GM10266 (cell line): ENCODE measurements at regions not wholly inside any gene's neighbourhood (a gene's known extent, or its start where the extent isn't known, plus 50 kb on each side); places are given as distances from the start of the nearest gene placed in this dataset.
"Not testable (repeated sequence)": the region's sequence is repeated elsewhere in the genome, so short reads cannot be mapped to it uniquely, and the experiment has no call there.

Experiments used
- DNase-seq: peaks from one replicate; pipeline ENCODE4 v3.0.0; 2012; ENCODE audit errors: extremely low spot score
- TF ChIP-seq, protein P1 (sequence below): IDR thresholded peaks from 2 replicates; pipeline ENCODE4 v1.5.1; 2012; ENCODE audit warnings: mild to moderate bottlenecking, low read depth; ENCODE audit not compliant: control insufficient read depth, insufficient read depth; ENCODE audit errors: missing control alignments

GRCh38 chr11:119586181-119586580 lies 142.8 kb downstream of the NECTIN1 start:
- TF ChIP-seq, protein P1, sequence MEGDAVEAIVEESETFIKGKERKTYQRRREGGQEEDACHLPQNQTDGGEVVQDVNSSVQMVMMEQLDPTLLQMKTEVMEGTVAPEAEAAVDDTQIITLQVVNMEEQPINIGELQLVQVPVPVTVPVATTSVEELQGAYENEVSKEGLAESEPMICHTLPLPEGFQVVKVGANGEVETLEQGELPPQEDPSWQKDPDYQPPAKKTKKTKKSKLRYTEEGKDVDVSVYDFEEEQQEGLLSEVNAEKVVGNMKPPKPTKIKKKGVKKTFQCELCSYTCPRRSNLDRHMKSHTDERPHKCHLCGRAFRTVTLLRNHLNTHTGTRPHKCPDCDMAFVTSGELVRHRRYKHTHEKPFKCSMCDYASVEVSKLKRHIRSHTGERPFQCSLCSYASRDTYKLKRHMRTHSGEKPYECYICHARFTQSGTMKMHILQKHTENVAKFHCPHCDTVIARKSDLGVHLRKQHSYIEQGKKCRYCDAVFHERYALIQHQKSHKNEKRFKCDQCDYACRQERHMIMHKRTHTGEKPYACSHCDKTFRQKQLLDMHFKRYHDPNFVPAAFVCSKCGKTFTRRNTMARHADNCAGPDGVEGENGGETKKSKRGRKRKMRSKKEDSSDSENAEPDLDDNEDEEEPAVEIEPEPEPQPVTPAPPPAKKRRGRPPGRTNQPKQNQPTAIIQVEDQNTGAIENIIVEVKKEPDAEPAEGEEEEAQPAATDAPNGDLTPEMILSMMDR = no peak
- DNase-seq = no peak

GRCh38 chr11:119585043-119585781 lies 143.8 kb downstream of the NECTIN1 start:
- no peak for DNase-seq
- TF ChIP-seq, protein P1 = no peak

DNA sequence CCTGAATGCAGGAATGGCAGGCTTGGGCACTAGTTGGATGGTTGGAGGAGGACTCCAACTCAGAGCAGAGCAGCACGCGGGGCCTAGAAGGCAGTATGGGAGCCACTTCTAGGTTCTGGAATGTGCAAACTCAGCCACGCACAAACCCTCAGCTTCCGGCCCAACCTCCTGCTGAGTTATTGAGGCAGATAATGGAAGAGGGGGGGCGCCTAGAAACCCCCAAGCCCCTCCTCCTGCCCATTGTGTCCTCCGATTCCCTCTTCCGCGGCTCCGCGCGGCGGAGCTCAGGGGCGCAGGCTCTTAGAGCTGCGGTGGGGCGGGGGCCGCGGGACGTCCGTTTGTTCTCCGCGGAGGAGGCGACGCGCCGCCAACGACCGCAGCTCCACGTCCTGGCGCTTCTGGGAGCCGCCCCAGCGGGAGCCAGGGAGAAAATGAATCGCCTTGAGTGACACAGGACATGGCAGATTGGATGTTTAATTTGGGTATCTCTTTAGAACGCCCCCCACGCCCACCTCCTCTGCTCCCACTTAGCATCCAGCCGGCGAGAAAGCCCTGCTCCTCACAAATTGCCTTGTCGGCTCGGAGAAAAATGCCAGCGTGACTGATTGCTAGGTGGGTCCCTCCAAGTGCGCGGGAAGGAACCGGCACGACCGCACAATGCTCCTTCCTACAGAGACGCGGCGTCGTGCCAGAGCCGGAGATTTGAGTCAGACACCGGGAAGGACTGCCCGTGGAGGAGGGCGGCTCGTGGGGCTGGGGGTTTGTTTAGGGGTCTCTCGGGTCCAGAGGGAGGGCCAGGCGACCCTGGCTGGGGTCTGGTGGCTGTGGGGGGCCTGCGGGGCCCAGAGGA lies 144.6 kb downstream of the NECTIN1 start:
- no peak for DNase-seq
- TF ChIP-seq, protein P1 = no peak

DNA sequence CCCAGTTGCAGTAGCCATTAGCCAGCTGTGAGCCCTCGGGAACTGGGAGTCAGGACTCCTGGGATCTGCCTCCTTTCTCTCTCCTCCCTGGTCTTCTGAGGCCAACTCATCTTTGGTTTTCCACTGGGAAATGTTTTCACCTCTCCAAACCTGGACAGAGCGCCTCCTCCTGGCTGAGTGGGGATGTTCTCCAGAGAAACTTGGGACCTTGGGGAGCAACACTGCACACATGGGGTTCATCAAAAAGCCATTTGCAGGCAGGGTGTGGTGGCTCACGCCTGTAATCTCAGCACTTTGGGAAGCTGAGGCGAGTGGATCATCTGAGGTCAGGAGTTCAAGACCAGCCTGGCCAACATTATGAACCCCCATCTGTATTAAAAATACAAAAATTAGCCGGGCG lies 145.4 kb downstream of the NECTIN1 start:
- TF ChIP-seq, protein P1 = no peak
- DNase-seq = no peak

- not testable (repeated sequence) for DNase-seq
Measured at GRCh38 chr11:119581396-119581795, 147.6 kb downstream of the NECTIN1 start.

- DNase-seq = no peak
- TF ChIP-seq, protein P1 = no peak
Measured at GRCh38 chr11:119580751-119581150, 148.2 kb downstream of the NECTIN1 start.

GRCh38 chr11:119580081-119580480 lies 148.9 kb downstream of the NECTIN1 start:
- TF ChIP-seq, protein P1 = no peak
- DNase-seq = no peak
